Iris pigment epithelial cell (primary cell): ENCODE measurements at regions not wholly inside any gene's neighbourhood (a gene's known extent, or its start where the extent isn't known, plus 50 kb on each side); places are given as distances from the start of the nearest gene placed in this dataset.

ENCODE experiments used
- DNase-seq: peaks from one replicate; pipeline ENCODE4 v3.0.0-alpha.2; 2011; ENCODE audit warnings: low read depth

GRCh38 chr9:693201-694091, 148.1 kb upstream of the DMRT1 start:
- peak; percentile 81 for DNase-seq

GRCh38 chr9:694092-694402, 147.4 kb upstream of the DMRT1 start:
- DNase-seq: no peak

- DNase-seq: peak; percentile 93
Measured at GRCh38 chr9:694403-695154, 146.9 kb upstream of the DMRT1 start.

- DNase-seq: no peak
Measured at GRCh38 chr9:695252-695651, 146.2 kb upstream of the DMRT1 start.

- peak; percentile 83 for DNase-seq
Measured at GRCh38 chr9:696332-697323, 144.9 kb upstream of the DMRT1 start.

GRCh38 chr9:698276-698675, 143.2 kb upstream of the DMRT1 start:
- DNase-seq: peak; percentile 69

- no peak for DNase-seq
Measured at GRCh38 chr9:698954-699353, 142.5 kb upstream of the DMRT1 start.

GRCh38 chr9:699396-699795, 142.1 kb upstream of the DMRT1 start:
- no peak for DNase-seq

GRCh38 chr9:700365-701282, 140.9 kb upstream of the DMRT1 start:
- no peak for DNase-seq

- no peak for DNase-seq
Measured at GRCh38 chr9:703392-703791, 138.1 kb upstream of the DMRT1 start.

- DNase-seq: no peak
Measured at GRCh38 chr9:706073-706472, 135.4 kb upstream of the DMRT1 start.

GRCh38 chr9:706606-707459, 134.7 kb upstream of the DMRT1 start:
- peak; percentile 77 for DNase-seq

- no peak for DNase-seq
Measured at GRCh38 chr9:708182-708550, 133.3 kb upstream of the DMRT1 start.

GRCh38 chr9:708551-709432, 132.7 kb upstream of the DMRT1 start:
- no peak for DNase-seq

- DNase-seq: no peak
Measured at GRCh38 chr9:710951-711745, 130.3 kb upstream of the DMRT1 start.

- DNase-seq: no peak
Measured at GRCh38 chr9:711761-712553, 129.5 kb upstream of the DMRT1 start.

GRCh38 chr9:712643-713042, 128.9 kb upstream of the DMRT1 start:
- DNase-seq: no peak

GRCh38 chr9:713091-713490, 128.4 kb upstream of the DMRT1 start:
- no peak for DNase-seq
